Fibroblast of skin of left biceps (primary cell): ENCODE measurements at regions not wholly inside any gene's neighbourhood (a gene's known extent, or its start where the extent isn't known, plus 50 kb on each side); places are given as distances from the start of the nearest gene placed in this dataset.

Experiments
- DNase-seq, 2 experiments: peaks; one replicate each; pipeline ENCODE4 v3.0.0-alpha.2; 2013; ENCODE audit warnings: low read depth in 2 of 2

DNA sequence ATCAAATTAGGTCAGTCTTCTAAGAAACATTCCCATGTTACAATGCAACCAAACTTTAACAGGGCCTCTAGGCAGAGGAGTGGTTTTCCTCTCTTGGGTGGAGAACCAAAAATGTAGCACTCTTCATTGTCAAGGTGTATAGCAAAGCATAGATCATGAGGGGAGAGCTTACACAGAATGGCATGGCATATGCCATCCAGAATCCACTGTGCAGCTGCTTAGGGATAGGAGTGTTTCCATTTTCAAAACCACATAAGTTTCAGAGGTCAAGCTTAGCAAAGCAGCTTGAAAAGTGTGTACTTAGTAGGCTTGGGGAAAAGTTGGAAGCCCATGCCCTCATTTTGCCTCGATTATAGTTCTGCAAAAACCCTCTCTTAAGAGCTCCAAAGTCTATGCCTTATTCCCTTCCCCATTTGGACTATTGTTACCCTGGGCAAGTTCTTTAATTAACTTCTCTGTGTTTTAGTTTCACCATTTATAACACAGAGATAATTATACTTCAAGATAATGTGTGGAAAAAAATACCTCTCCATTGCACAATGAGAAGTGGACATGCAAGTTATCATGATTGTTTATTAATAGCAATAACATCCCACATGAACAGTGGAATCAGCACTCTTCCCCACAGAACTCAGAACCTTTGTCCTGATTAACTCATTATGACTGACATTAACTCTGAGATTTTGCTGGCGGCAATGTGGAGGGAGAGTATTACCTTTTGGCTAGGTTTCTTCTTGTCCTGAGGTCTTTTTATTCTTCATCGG, 398.9 kb upstream of the WWC1 start:
- no peak for DNase-seq

DNA sequence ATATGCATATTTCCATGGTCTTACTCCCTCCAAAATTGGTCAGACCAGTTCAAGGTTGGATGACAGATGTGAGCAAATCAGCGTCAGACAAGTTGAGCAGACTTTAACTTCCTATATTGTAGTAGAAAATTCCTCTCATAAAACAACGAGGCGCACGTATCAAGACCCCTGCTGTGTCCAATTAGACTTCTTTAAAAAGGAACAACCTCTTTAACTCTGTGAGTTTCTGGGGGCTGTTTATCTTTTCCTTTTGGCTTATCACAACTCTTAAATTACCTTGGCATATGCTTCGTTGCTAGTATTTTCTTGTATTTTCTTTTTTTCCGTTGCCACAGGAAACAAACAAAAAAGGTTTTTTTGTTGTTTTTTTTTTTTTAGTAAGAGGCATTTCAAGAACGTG, 398.2 kb upstream of the WWC1 start:
- DNase-seq = no peak

DNA sequence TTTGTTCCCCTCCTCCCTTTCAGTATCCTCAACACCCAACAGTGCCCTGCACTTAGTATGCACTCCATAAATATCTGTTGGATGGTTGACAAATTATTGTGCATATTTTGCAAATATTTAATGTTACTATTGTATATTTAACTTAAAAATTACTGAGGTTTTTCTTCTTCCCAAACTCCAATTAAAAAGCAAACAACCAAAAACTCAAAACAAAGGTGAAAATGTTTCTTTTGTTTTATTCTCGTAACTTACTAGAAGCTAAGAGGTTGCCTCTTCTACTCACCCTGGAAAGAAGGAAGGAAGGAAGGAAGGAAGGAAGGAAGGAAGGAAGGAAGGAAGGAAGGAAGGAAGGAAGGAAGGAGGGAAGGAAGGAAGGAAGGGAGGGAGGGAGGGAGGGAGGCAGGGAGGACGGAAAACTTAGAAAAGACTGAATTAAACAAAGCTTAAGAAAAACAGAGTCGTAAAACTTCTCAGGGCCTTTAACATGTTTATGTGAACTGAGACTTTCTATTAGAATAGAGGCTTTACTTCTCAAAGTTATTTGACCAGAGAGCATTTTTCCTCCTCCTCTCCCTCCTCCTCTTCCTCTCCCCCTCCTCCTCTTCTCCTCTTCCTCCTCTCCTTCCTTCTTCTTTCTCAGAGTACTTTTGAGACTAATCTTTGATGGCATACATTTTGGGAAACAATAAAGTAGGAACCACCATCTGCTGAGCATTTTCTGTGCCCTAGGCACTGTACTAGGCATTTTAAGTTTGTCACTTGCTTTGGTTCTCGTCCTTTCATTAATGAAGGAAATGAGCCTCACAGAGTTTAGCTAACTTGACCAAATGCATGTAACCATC, 396.6 kb upstream of the WWC1 start:
- no peak for DNase-seq

DNA sequence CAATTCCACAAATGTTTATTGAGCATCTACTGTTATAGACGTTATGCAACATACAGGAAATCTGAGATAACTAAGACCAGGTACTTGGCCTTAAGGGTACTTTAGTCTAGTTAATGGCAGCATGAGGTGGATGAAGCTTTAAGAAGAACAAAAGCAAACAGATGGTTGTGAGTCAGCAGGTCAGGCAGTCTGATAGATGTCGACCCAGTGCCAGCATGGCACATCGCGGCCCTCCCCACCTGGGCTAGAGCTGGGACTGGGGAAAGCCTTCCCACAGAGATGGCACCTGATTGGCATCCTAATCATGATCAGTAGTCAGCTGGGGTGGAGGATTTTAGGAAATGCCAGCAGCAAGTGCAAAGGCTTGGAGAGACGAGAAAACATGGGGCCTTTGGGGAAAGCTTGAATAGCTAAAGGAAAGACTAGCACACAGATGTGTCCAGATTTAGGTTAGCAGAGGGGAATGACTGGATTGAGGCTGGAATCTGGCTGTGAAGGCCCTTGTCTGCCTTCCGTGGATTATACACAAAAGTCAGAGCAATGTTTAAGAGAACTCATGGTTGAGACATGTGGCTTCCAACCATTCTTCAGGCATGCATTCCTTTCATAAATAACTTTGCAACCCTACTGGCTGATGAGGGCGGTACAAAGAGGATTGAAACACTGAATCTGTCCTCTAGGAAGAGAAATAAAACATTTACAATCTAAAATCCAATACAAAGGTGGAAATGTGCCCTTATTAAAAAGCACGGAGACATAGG, 395.4 kb upstream of the WWC1 start:
- no peak for DNase-seq

DNA sequence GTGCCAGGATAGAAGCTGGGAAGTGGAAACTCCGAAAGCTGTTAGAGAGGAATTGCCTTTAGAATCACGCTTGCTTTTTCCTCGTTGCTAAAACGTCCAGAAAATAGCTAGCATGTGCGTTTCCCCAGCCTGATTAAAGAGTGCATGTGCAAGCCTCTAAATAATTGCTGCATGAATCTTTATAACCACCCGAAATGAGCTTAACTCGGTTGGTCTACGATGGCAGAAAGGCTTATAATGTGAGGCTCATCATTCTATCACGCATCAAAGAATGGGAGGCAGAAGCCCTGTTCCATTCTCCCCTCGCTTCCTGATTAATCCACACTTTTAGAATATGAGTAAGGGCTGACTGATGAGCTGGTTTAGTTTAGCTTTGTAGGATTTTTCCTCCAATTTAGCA, 394.6 kb upstream of the WWC1 start:
- DNase-seq = no peak

DNA sequence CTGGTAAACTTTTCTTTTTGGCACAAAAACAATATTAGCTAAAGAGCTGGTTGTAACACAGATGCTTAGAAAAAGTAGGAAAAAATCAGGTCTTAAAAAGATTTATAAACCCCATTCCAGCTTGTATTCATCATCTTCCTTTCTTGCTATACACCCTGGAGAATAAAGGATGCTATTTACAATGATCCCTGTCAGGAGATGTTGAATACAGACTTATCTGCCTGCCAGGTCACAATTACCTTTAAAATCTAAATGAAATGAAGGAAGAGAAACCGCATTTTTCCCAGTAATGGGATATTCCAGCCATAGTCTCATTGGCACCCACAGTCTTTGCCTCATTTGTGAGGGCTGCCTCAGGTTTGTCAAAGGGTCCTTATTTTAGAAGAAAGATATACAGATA, 394.1 kb upstream of the WWC1 start:
- DNase-seq = no peak

DNA sequence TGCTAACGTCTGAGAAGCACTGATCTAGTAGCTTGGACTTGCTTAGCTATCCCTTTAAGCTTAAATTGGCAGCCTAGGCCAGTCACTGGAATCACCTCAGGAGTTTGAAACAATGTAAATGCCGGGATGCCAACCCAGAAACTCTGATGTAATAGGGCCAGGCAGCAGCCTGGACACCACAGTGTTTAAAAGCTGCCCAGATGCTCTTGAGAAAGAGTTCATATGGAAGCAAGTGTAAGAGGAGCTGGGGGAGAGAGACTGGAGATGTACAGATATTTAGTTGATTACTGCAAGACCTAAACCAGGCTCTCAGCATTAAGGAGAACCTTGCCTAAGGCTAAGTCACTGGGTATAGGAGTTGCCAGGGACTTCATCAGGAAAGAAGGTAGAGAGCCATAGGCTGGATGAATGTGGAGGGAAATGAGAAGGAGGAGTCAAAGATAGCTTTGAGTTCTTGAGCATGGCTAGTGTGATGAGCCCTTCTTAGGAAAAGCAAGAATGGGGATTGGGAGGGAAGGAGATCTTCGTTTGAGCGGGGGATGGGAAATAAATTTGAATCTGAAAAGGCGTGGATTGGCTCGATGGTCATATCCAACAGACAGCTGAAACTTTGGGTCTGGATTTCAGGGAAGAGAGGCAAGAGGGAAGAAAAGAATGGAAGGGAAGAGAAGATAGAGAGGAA, 392.9 kb upstream of the WWC1 start:
- no peak for DNase-seq

DNA sequence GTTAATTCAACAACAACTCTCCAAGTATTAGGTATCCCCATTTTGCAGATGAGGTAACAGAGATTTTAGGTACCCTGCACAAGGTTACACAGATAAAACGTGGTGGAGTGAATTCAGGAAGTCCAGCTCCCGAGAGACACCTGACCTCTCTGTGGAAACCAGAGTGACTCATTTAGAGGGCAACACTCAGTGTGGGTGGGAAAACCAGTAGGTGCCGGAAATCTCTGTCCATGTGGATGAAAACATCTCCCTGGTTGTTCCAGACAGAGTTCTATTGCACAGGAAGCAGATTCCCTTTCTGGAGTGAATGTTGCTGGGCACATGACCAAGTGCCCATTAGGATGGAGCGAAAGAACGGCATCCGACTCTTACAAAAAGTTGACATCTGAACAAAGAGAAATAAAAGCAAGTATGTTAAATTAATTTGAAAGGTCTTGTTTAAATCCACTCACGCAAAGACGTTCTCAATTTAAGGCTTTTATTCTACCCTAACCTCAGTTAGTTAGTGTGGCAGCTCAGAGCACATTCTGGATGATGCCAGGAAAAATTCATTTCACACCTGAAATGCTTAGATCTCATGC, 391.9 kb upstream of the WWC1 start:
- DNase-seq = no peak

DNA sequence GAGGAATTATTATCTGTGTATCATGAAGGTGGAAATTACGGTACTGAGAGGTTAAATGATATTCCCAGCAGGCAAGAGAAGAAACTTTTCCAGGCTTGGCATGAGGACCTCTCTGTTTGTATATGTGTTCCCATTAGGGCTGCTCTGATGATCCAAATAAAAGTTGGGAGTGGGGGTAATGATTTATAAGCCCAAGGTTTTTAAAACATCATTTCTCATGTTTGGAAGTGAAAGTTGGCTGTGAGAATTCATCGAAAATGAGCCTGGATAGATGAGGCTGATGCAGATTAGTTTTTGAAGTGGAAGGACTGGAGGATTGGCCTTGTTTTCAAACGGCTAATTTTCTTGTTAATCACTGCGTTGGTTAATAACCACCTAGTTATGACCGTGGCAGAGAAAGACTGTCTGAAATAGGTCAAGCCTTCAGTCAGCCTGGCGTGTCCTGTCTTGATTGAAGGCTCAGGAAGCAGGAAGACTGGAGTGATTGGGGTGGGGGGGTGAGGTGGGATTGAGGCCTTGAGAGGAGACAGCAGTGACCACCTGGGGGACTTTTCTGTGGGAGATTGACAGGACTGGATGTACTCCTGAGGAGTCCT, 391.0 kb upstream of the WWC1 start:
- DNase-seq = no peak

DNA sequence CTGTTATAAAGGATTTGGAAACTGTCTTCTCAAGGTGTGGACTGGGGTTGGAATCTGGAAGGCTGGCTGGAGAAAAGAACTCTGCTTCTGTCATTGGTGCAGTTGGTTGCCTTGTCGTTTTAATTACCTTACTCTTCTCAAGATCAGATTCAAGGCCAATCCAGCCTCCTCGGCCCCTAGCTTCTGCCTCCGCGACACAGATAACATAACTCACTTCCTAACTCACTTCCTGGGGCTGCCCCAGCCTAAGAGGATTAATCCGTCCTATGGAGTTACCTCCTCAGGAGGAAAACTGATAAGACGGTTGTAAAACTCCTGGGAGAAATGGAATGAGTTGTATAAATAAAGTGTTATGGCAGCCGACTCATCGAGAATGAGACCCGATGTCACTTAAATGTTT, 389.1 kb upstream of the WWC1 start:
- no peak for DNase-seq

DNA sequence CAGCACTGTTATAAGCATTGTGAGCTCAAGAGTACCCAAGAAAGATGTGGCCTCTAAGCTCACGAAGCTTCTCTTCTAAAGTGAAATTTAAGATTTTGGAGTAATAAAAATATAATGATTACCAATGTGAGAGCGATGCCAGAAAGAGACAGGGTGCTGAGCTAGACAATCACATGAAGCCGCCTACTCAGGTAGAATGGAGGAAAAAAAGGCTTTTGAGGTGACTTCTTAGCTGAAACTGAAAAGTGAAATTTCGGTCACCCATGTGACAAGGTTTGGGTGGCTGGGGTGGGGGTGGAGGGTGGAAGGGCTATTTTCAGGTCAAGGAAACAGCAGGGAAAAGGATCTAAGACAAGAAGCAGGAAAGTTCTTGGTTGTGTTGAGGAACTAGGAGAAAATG, 388.2 kb upstream of the WWC1 start:
- no peak for DNase-seq

DNA sequence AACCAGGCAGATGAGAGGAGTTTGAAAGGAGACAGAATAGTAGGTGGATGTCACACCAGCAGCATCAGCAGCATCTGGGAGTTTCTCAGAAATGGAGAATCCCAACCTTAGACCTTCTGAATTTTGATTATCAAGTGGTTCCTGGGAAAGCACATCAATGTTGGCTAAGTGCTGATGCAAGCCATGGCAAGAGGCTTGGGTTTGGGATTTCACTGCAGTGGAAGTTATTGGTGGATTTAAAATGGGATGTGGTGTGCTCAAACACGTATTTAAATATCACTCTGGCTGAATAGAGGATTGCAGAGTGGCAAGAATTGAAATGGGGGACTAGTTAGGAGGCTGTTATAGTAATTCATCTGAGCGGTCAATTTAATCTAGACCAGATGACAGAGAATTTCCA, 387.8 kb upstream of the WWC1 start:
- DNase-seq = no peak

DNA sequence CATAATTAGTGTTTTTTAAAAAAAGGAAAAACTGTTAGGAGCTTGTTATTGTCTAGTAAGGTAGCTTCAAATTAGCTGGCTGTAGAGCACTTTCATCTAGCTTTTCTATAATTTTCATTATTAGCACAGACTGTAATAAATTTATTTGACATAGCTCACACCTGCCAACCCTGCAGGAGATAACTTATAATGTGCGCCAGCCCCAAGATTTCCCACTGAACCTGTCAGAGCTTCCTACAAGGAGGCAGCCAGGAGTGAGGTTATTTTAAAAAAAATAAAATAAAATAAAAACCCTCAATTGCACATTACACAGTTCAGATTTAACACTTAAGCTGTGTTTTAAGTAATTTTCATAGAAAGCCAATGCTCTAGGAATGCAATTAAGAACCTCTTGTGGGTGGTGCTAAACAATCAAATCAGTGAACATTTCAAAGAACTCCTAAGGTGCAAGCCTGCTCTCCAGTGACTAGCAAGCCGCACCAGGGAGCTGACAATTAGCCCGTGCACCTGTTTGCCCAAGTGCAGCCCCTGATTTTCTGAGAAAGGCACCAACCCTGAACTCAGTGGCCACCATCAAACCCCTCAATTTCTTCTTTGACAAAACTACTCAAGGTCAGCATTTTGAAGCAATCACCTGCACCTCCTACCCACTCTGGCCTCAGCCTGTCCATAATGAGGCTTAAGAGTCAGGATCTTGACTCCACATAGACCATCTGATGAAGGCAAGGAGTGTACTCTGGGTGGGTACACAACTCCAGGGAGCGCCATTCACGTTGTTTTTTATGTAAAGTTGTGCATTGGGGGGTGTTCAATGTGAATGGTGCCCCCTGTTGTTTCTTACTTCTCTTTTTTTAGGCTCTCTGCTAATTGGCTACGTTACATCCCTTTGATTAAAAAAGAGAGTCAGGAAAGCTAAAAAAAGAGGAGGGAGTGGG, 385.3 kb upstream of the WWC1 start:
- no peak for DNase-seq

DNA sequence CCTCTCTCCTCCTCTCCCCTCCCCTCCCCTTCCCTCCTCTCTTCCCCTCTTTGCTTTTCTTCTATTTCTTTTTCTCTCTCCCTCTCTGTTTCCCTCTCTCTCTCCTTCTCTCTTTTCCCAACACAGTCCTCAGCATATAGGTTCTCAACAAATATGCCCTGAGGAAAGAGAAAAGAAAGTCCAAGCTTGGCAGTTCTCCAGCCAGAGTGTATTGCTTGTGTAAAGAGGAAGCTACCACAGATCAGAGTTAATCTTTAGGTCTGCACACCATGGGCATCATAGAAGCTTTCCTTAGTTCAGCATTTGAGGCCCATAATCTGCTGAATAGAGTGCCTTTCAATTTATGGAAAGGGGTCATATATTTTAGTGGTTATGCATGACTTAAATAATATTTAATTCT, 382.8 kb upstream of the WWC1 start:
- no peak for DNase-seq

DNA sequence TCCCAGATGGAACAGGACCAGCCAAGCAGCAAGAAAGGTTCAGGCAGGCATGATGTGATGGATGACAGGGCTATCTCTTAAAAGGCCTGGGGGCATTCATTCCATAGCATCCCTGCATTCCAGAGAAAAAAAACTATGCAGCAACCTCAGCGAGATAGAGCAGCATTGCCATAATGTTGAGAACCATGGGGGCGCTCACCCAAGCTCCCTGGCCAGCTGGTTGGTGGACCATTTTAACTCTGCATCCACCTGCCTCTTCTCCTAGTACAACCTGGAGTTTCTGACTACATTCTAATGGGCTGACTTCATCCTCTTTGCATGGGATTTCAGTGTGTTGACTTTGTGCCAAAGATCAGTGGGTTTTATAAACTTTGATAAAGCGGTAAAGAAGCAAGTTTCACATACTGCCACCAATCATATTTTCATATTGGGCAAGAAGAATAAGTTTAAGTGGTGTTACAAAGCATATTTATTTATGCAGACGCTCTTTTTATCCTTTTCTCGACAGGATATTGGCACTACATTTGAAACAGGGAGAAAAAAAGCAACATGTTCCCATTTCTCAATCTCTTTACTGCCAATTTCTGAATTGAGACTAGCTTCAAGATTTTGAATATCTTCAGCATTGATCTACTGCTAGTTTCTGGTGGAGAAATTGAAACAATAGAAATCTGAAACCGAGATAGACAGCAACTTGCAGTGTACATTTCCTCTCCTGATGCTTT, 378.3 kb upstream of the WWC1 start:
- DNase-seq = no peak

DNA sequence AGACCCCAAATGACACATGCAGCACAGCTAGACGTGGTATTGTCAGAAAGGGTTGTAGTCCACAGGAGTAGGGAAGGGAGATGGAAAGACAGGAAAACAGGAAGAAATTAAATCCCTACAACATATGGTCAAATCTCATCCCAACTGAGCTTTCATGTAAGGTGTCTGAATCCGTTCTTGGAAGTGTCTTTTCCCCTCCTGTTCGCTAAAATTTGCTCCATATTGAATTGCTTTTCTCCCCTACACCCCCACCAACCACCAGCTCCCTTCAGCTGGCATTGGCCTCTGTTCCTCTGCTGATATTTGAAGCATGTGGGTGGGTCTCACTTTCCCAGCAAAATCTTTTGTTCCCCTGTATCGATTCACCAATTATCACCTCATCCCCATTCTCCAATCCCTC, 376.2 kb upstream of the WWC1 start:
- no peak for DNase-seq

DNA sequence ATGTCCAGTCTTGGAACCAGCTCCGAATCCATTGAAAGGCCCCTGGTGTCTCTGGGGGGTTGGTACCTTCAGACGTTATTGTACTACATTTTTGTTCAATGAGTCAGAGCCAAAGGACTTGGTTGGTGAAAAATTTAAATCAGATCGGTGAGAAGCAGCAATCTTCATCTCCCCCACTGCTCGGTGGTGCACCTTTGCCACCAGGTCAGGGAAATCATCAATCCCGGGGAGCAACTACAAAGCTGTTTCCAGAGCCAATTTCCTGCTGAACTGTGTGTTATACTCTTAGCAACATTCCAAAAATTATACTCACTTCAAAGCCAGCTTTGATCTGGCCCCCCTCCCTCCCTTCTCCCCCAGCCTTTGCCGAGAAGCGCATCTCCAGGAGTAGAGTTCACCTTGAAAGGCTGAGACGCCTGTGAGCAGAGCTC, 375.2 kb upstream of the WWC1 start:
- no peak for DNase-seq

DNA sequence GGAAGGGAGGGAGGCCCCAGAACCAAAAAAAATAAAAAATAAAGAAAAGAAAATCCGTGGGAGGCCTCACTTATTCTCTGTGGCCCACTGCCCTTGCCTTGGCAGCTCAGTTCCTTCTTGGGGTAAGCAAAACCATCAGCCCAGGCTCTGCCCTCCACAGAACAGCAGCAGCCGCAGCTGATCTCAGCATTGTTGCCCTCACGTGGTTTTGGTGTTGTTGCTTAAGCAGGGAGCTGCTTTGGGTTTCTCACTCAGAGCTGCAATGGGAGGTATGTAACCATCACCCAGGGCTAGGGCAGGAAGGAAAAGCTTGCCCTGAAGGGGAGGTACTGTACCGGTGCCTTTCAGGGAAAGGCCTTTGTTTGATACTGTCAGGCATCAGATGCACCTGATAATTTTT, 374.7 kb upstream of the WWC1 start:
- DNase-seq = no peak

DNA sequence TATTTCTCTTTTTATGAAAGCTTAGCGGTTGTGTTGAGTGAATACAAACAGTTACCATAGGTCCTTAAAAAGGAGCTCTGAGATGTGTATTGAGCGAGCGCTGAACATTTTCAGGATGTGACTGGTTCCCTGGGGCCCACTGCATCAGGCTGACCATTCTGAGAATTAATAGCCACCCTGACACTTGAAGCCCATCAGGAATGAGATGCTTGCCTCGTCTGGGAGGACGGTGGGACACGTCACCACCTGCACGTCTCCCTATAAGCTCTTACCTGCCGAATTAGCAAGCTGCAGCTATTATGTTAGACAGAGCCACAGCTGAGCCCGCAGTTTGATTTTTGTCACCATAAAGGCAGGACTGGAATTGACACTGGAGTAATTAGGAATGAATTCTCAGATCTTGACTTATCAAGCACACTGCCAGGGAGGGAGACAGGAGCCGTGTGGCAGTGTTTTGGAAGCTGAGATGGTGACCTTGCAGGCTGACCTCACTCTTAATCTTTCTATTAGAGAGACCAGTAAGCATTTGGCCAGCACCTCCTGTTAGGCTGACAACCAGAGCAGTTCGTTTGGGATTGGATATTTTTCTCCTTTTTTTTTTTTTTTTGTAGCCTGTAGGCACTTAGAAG, 373.1 kb upstream of the WWC1 start:
- DNase-seq = no peak
